GM18507 (cell line): ENCODE measurements at regions not wholly inside any gene's neighbourhood (a gene's known extent, or its start where the extent isn't known, plus 50 kb on each side); places are given as distances from the start of the nearest gene placed in this dataset.
"Not testable (repeated sequence)": the region's sequence is repeated elsewhere in the genome, so short reads cannot be mapped to it uniquely, and the experiment has no call there.

Source experiments
- DNase-seq: peaks from one replicate; pipeline ENCODE4 v3.0.0; 2011; ENCODE audit warnings: low read depth; ENCODE audit not compliant: insufficient read length; ENCODE audit errors: extremely low spot score
- FAIRE-seq: peaks from 2 replicates; lab custom pipeline; 2011; peaks lifted over from hg19 to GRCh38; lab: Jason Lieb, UNC

DNA sequence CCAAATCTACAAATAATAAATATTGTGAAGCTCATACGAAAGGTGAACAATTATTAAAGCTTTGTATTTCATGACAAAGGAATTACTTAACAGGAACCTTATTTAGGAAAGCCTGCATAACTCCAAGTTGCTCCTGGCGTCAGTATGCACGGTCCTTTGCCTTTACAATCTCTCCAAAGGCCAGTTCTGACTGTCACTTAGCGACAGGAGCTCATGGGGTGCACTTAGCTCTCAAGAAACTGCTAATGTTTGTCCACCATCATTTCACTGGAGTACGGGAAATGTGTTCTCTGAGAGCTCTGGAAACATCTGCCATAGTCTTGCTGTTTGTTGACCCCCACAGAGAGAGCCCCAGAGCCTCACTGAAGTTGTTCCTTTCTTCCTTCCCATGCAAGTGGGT lies 781.5 kb upstream of the POM121L12 start:
- DNase-seq (no peak), FAIRE-seq (no peak)

DNA sequence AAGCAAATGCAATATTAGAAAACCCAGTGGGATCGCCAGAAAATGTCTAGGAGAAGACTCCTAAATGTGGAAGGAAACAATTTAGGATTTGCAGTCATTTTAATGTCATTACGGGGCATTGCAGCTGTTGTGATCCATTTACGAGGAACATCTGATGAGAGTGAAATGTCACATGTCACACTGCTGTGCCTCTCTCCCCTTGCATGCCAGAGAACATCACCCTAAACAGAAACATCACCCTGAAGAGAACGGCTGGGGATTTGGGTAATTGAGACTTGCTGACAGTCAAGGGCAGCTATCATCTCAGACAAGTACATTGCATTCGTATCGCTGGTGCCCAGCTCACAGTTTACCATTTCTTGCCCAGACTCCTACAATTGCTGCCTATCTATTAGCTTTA lies 785.7 kb upstream of the POM121L12 start:
- FAIRE-seq (no peak), DNase-seq (no peak)

DNA sequence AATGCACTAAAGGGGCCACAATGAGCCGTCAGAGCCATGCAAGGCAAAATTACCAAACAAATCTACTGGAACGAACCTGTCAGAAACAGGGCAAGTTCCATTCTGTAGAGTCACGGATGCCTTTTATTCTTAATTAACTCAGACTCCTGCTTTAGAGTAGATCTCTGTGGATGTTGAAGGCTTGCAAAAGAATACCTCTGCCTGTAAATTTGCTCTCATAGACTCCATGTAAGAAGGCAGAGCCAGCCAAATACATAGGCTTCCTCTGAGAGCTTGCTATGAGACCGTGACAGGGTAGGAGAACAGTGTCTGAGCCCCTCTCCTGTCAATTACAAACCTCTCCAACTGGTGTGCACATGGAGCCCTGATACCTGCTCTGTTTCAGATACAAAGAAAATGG lies 787.9 kb upstream of the POM121L12 start:
- FAIRE-seq (no peak), DNase-seq (no peak)

DNA sequence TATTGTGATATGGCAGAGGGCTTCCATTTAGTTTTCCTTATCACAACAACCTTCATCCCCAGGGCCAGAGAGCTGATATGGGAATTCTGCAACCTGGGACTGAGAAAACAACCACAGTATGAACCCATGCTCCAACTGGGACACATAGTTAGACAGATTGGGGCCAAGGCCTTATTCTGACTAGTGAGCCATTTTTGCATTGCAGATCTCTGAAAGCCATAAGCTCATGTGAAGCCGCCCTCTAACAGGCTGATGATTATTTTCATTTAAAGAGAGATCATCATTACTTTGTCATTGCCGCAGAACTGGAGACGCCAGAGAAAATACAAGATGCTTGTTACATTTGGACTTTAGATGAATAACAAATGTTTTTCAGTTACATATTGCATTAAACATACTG lies 791.7 kb upstream of the POM121L12 start:
- DNase-seq (no peak), FAIRE-seq (no peak)

DNA sequence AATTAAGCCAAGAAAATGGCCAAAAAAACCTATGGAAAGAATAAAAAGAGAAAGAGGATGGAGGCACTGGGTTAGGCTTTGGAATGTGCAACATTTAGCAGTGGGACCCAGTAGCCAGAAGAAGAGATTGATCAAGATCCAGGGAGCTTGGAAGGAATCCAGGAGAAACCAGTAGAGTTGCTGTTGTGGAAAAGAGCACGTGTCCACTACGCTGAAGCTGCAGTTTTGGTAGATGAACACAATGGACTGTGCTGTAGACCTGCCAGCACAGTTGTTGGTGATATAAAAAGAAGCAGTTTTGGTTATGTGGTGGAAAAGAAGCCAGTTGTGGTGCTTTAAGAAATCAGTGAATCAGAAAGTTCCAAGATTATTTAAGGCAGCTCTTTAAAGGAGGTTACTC lies 802.2 kb upstream of the POM121L12 start:
- FAIRE-seq (no peak), DNase-seq (no peak)

DNA sequence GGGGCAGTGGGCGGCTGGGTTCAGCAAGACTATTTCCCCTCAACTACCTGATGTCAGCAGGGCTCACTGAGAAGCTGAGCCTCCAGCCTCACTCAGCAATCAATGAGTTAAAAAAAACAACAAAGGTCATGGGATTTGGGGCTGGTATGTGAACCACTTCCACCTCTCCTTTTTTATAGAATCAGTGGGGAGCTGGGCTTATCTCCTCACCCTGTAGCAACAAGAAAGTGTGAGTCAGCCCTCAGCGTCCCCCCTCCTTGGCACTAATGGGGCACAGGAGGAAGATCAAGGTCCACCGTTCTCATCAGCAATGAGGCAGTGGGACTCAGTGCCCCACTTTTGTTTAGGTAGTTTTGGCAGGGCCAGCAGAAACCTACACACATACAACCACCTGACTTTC lies 823.5 kb upstream of the POM121L12 start:
- no peak for FAIRE-seq

DNA sequence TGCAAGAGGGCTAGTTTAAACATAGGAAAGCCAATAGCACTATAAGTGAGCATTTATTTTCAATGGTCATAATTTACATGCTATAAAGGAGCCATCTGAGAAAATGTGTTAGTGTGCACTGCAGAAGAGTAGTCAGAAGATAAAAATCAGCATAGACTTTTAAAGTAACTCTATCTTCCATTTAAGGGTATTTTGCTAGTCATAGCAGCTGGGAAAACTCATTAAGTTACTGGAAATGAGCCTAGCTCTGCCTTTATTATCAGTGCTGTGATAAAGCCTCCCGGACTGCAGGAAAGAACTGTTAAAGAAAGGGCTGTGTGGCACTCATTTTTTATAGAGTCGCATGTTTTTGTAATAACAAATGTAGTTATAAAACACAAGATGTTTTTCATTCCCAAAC lies 825.8 kb upstream of the POM121L12 start:
- DNase-seq (no peak), FAIRE-seq (no peak)

More for the DNA sequence above, 823.5 kb upstream of the POM121L12 start:
- no peak for DNase-seq

DNA sequence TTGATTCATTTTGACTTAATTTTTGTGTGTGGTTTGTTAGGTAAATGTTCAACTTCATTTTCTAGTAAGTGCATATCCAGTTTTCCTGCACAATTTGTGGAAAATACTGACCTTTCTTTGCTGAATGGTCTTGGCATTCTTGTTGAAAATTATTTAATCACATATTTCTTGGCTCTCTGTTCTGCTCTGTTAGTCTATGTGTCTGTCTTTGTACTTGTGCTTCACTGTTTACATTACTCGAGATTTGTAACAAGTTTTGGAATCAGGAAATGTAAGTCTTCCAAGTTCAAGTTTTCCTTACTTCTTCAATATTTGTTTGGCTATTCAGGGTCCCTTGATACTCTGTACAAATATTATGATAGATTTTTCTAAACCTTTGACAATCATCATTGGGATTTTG lies 838.2 kb upstream of the POM121L12 start:
- no peak for FAIRE-seq

DNA sequence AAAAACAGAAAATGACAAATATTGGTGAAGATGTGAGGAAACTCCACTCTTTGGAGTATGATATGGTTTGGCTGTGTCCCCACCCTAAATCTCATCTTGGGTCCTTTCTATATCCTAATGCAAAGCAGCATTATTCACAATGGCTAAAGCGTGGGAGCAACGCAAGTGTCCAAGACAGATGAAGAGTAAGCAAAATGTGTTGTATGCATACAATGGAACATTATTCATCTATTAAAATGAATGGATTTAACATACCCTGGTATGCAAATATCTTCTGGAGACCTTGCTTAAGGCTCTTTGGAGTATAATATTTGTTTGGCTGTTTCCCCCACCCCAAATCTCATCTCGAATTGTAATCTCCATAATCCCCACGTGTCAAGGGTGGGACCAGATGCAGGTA lies 839.8 kb upstream of the POM121L12 start:
- DNase-seq (no peak), FAIRE-seq (no peak)

More for the DNA sequence above, 838.2 kb upstream of the POM121L12 start:
- no peak for DNase-seq

DNA sequence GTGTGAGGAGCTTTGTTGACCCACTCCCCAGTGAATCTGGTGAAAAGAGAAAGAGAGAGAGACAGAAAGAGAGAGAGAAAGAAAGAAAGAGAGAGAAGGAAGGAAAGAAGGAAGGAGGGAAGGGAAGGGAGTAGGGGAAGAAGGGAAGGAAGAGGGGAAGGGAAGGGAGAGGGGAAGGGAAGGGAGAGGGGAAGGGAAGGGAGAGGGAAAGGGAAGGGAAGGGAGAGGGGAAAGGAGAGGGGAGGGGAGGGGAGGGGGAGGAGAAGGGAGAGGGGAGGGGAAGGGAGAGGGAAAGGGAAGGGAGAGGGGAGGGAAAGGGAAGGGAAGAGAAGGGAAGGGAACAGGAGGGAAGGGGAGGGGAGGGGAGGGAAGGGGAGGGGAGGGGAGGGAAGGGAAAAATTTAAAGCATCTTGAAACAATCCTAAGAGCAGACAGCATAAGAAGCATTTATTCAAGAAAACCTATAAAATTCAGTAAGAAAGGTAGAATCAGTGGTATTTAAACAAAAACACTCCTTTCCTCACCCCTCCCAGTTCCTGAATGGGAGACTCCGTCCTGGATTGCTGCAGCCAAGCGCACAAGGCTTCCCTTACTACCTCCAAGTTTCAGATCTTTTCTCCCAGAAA lies 846.2 kb upstream of the POM121L12 start:
- DNase-seq, result no peak
- no peak for FAIRE-seq

DNA sequence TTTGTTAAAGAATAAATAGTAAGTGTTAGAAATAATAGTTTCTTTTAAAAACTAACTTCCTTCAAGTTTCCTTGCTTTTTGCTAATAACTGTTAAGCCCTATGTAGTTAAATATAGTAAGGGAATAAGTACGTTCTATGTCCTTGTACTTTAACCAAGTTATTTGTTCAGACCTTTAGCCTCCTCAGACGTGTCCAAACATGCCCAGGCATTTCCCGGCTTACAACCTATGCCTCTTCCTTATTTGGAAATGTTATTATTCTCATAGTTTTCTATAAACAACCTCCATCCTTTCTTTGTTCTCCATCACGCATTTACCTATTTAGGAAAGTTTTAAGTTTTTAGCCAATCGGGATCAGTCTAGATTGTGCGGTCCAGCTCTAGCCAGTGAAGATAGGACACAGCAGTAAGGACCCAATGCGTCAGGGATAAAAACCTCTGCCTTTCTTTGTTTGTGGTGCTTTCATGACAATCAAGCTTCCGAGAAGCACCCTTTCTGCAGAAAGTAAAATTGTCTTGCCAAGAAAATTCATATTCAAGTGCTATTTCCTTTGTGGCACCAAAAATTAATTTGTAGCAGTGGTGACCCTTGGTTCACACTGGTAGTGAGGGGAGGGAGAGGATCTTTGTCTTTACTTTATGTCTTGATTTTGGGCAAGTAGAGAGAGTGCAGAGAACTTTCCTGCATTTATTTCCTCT lies 851.3 kb upstream of the POM121L12 start:
- FAIRE-seq (no peak), DNase-seq (no peak)

DNA sequence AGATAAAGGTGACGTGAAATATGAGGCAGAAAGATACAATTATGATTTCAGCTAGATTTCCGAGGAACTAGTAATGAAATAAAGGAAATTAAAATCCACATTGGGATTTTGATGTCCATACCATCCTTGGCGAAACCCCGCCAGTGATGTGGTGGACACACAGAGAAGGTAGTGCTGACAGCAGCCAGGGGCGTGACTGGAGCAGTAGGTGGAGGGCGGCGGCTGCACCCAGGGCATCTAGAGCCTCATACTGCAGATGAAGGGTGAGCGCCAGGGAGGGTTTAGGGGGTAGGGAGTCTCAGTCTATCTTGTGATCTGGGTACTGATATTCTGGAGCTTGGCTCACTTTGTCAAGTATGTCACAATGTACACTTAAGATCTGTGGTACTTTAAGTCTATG lies 855.5 kb upstream of the POM121L12 start:
- DNase-seq (no peak), FAIRE-seq (no peak)

DNA sequence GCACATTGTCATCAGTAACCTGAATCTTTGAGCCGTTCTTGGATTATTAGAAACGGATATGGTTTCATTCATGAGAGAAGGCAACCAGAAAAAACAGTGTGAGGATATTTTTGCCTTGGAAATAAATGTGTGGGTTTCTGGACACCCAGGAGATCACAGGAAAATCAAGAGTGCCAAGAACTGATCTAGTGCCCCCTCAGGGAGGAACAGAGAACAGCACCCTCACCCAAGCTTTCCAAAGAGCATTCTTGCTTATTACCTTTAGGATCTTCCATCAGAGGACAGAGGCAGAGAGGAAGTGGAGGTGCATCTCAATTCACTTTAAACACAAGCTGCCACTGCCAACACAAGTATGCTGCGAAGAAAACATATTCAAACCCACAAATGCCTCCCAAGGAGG lies 851.5 kb upstream of the COBL start:
- no peak for DNase-seq
- no peak for FAIRE-seq

DNA sequence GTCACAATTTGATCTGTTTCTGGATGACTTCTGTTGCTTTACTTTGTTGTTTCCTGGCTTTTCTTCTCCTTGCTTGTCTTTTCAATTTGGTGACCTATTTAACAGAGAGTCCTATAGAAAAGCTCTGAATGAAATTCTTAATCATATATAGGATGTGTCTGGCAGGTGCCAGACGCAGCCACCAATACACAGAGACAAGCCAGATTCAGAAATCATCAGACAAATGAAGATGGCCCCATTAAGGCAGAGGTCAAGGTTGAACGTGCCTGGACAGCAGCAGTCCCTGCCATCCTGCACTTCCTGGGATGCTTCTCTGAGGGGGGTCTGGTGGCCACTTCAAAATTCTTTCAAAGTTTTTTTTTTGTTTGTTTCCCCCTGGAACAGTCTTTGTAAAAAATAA lies 846.7 kb upstream of the COBL start:
- FAIRE-seq, result no peak
- no peak for DNase-seq

DNA sequence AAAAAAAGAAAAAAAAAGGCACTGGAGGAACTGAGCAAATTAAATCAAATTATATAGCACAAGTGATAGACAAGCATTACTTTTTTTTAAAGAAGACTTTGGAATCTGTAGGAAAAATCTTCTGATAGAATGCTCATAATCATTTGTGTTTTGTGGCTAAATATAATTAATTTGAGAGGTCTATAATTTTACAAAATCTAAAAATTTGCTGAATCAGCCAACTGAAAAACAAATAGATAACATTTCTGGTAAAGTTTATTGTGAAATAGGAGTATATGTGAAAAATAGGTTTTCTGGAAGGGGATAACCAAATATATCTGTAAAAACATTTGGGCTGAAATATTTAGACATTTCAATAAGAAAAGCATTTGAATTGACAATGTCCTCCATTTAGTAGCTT lies 844.9 kb upstream of the COBL start:
- DNase-seq (no peak), FAIRE-seq (no peak)

DNA sequence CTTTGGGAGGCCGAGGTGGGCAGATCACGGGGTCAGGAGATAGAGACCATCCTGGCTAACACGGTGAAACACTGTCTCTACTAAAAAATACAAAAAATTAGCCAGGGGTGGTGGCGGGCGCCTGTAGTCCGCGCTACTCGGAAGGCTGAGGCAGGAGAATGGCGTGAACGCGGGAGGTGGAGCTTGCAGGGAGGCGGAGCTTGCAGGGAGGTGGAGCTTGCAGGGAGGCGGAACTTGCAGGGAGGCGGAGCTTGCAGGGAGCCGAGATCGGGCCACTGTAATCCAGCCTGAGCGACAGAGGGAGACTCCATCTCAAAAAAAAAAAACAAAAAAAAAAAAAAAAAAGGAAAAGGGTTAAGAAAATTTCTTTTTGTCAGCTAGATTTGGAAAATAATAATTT lies 842.8 kb upstream of the COBL start:
- DNase-seq, FAIRE-seq: not testable (repeated sequence)

DNA sequence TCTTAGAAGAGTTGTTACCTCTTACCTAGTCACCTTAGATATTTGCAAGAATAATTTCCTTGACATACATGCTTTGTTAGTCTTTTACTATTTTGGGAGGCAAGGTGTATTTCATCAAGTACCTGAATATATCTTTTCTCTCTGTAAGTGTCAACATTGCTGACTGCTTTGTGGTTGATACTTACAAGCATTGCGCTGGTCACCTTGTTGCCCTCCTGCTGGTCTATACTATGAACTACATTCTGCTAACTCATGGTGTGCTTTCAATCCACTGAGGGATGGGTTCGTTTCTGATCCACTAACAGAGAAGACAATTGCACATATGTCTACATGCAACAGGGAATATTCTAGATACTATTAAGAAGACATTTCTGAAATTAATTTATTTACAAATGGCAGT lies 837.8 kb upstream of the COBL start:
- FAIRE-seq, result no peak
- DNase-seq, result no peak

DNA sequence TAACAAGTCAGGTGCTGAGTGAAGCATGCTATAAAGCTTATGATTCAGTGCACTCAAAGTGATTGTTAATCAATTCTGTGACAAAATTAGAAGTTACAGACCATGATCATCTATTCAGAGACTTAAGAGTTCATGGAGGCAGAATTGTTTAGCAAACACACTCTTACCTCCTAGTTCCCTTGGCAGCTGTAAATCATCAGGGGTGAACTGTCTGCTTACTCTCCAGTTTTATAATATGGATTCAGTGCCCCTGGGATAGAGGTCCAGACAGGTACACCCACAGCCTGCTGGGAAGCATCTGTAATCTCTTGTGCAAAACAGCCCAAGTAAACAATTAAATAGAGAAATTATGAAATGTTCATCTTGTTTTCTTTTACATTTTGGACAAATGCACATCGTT lies 835.0 kb upstream of the COBL start:
- FAIRE-seq (no peak), DNase-seq (no peak)

DNA sequence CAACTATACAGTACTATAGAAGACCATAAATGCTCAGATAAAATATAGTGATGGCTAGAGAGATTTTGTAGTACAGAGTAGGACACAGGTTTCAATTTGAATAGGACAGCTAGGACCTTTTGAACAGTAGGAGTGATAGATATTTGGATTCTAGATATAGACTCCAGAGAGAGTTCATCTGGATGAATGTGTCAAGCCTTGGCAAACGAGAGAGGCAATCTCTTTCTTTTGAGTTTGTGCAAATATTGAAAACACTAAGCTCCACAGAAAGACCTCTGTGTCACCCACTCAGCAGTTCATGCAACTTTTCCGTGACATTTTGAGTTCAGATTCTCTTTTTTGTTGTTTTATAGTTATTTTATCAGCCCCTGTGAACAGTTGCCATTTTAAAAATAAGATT lies 834.3 kb upstream of the COBL start:
- DNase-seq, result no peak
- no peak for FAIRE-seq

DNA sequence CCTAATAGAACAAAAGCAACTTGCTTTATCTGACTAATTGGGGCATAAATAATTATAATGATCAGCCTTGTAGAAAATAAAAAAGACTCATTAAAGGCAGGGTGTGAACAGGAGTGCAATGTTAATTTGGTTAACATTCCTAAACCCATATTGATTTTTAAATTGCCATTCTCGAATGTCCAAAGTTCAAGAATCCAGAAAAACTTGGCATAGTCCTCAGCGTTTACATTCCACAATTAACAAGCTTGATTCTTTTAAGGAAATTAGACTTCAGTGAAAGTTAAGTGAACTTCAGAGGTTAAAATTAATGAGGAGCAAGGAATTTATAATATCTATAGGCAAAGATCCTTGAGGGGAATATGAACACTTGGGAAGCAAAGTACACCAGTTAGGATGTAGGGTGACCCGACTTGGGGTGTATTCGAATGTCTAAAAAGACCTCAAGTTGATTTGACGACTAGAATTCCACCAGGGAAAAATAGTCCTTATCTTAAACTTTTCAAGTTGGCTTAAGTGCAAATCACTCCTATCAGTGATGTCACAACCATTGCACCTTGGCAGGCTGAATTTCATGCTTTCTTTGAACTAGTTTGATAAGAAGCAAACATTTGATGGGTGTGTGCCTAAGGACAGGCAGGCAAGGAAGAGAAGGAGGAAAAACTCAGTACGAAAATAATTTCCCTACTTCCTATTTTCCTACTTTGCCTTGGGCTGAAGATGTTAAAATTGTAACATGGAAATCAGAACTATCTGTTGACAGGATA lies 830.4 kb upstream of the COBL start:
- DNase-seq (no peak), FAIRE-seq (no peak)

DNA sequence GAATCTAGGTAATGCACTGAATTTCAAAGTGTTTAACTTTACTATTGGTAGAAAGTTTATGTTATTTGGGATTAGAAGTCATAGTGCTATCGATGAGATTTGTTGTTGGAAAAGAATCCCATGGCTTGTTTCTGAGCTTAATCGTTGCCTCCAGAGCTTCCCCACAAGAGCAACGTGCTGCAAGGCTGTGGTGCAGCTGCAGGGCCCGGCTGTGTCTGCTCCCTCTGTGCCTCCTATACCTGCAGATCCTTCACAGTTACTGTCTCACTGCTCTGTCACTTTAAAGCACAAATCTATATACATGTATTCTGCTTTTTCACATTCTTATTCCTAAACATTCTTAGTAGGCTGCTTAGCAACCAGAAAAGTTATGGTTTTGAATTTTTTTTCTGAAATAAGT lies 826.6 kb upstream of the COBL start:
- DNase-seq (no peak), FAIRE-seq (no peak)
